Natural killer cell (primary cell): ENCODE measurements at regions not wholly inside any gene's neighbourhood (a gene's known extent, or its start where the extent isn't known, plus 50 kb on each side); places are given as distances from the start of the nearest gene placed in this dataset.

Experiments used
- ATAC-seq, 3 donors: fragments of 150-1000 bp in 2 of 3; fragments of 200-7000 bp in 1 of 3; cut with Tn5 transposase; 1 replicate in 1 of 3; 2 replicates in 2 of 3; pipeline ENCODE4 v1.10.0; 2021; ENCODE audit warnings: mild to moderate bottlenecking in 2 of 3, moderate library complexity in 2 of 3
- DNase-seq, 2 donors: peaks; one replicate each; pipeline versions ENCODE4 v3.0.0 to v3.0.0-alpha.2; 2013 to 2021; ENCODE audit warnings: mixed read lengths in 1 of 2
- H3K27ac ChIP-seq: one replicate; pipeline ENCODE4 v1.5.1; 2013; ENCODE audit warnings: mild to moderate bottlenecking, low read length
- H3K27me3 ChIP-seq: one replicate; pipeline ENCODE4 v1.6.1; 2013; ENCODE audit warnings: low read length; ENCODE audit not compliant: control insufficient read depth, insufficient read depth
- H3K36me3 ChIP-seq: one replicate; pipeline ENCODE4 v1.6.1; 2013; ENCODE audit warnings: low read length; ENCODE audit not compliant: control insufficient read depth, insufficient read depth
- H3K4me1 ChIP-seq: one replicate; pipeline ENCODE4 v1.6.1; 2013; ENCODE audit warnings: low read length; ENCODE audit not compliant: control insufficient read depth, insufficient read depth
- H3K4me3 ChIP-seq: one replicate; pipeline ENCODE4 v1.5.1; 2013; ENCODE audit warnings: low read length
- H3K9me3 ChIP-seq: one replicate; pipeline ENCODE4 v1.6.1; 2013; ENCODE audit warnings: low read length; ENCODE audit not compliant: control insufficient read depth, insufficient read depth
- H3K27ac Mint-ChIP-seq, 2 donors: one replicate each; pipeline ENCODE4 v1.8.0; 2022; ENCODE audit warnings: mild to moderate bottlenecking in 2 of 2, mixed read lengths in 2 of 2, moderate library complexity in 1 of 2
- H3K27me3 Mint-ChIP-seq, 2 donors: one replicate each; pipeline ENCODE4 v1.8.0; 2022; ENCODE audit warnings: low read depth in 2 of 2, mixed read lengths in 2 of 2
- H3K36me3 Mint-ChIP-seq: one replicate; pipeline ENCODE4 v1.8.0; 2022; ENCODE audit warnings: mixed read lengths
- H3K4me1 Mint-ChIP-seq, 2 donors: one replicate each; pipeline ENCODE4 v1.8.0; 2022; ENCODE audit warnings: mixed read lengths in 2 of 2
- H3K4me3 Mint-ChIP-seq: one replicate; pipeline ENCODE4 v1.8.0; 2022; ENCODE audit warnings: mild to moderate bottlenecking, moderate library complexity, mixed read lengths
- H3K9me3 Mint-ChIP-seq, 2 donors: one replicate each; pipeline ENCODE4 v1.8.0; 2022; ENCODE audit warnings: mixed read lengths in 2 of 2
- CTCF ChIP-seq: fragments of 200-600 bp; IDR thresholded peaks from one replicate; pipeline ENCODE4 v1.8.0; 2022; ENCODE audit warnings: antibody characterized with exemption
- WGBS: methylation state at CpG from one replicate; pipeline ENCODE4 v1.1.7; 2013; ENCODE audit warnings: missing lambda C conversion rate; ENCODE audit not compliant: insufficient coverage; 5-methylcytosine and 5-hydroxymethylcytosine counted together
- intact Hi-C: fragments of 100-400 bp; cut with micrococcal nuclease; formaldehyde crosslinking; loops from one replicate; pipeline ENCODE4 v1.14.2; 2022

GRCh38 chr20:48015141-48015910 lies 230.0 kb upstream of the SULF2 start:
- no peaks in the 10 kb centered on the region for H3K4me1 ChIP-seq
- Mint-ChIP-seq H3K27me3 (peaks cover 15 to 35% of the 10 kb centered on the region in 2 donors), H3K36me3 (no peaks in the 10 kb centered on the region), H3K9me3 (peaks cover 3 to 4% of the 10 kb centered on the region in 2 donors), H3K4me3 (no peak overlapping the region), H3K27ac (no peak overlapping the region), H3K4me1 (no peaks in the 10 kb centered on the region)
- H3K27me3 ChIP-seq, result peaks cover 2% of the 10 kb centered on the region
- no peak overlapping the region for H3K4me3 ChIP-seq
- WGBS, result 76% methylated on average over 4 of the region's 8 CpGs
- no peaks in the 10 kb centered on the region for H3K36me3 ChIP-seq
- H3K9me3 ChIP-seq, result peaks cover 8% of the 10 kb centered on the region
- no peak overlapping the region for H3K27ac ChIP-seq
- no peak for DNase-seq
- TF ChIP-seq CTCF, result no peak
- no peak for ATAC-seq
- intact Hi-C loops, result no loop called here

DNA sequence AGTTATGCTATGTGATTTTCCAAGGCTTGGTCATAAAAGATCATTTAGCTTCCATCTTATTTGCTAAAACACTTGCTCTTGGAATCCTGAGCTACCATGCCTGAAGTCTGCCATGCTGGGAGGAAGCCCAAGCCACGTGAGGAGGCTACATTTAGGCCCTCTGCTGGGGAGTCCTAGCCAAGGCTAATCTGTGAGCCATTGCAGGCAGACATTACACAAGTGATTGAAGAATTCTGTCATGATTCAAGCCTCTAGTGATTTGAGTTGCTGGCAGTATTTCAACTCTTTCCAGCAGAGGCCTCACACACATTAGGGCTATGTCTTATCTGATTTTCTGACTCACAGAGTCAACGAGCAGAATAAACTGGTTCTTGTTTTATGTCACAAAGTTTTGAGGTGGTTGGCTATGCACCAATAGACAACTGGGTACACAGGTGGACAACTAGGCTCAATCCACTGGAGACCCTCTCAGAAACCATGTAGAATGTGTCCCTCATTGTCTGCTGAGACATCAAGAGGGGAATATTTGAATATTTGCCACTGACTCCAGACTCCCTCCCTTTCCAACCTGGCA lies 227.2 kb upstream of the SULF2 start:
- Histone ChIP-seq H3K27ac (no peak overlapping the region), H3K36me3 (no peaks in the 10 kb centered on the region), H3K4me1 (no peaks in the 10 kb centered on the region), H3K4me3 (no peak overlapping the region), H3K27me3 (peaks cover 2% of the 10 kb centered on the region), H3K9me3 (peaks cover 16% of the 10 kb centered on the region)
- peaks cover 9 to 22% of the 10 kb centered on the region in 2 donors for H3K27me3 Mint-ChIP-seq
- no peak for TF ChIP-seq CTCF
- no peaks in the 10 kb centered on the region for H3K36me3 Mint-ChIP-seq
- no peaks in the 10 kb centered on the region for H3K4me1 Mint-ChIP-seq
- H3K4me3 Mint-ChIP-seq, result no peak overlapping the region
- ATAC-seq (no peak), DNase-seq (no peak)
- 71% methylated on average over 2 of the region's 2 CpGs for WGBS
- H3K27ac Mint-ChIP-seq, result no peak overlapping the region
- intact Hi-C loops, result no loop called here
- peaks cover 3 to 4% of the 10 kb centered on the region in 2 donors for H3K9me3 Mint-ChIP-seq

GRCh38 chr20:48011025-48011424 lies 225.7 kb upstream of the SULF2 start:
- Mint-ChIP-seq H3K27ac (no peak overlapping the region), H3K36me3 (no peaks in the 10 kb centered on the region), H3K9me3 (peaks cover 3 to 4% of the 10 kb centered on the region in 2 donors), H3K4me1 (no peaks in the 10 kb centered on the region), H3K4me3 (no peak overlapping the region), H3K27me3 (peaks cover 14 to 23% of the 10 kb centered on the region in 2 donors)
- Histone ChIP-seq H3K4me1 (peaks cover 11% of the 10 kb centered on the region), H3K27me3 (peaks cover 2% of the 10 kb centered on the region), H3K4me3 (no peak overlapping the region), H3K27ac (no peak overlapping the region), H3K36me3 (no peaks in the 10 kb centered on the region), H3K9me3 (peaks cover 16% of the 10 kb centered on the region)
- DNase-seq, result no peak
- WGBS, result 80% methylated on average over 1 of the region's 2 CpGs
- ATAC-seq, result no peak
- intact Hi-C loops, result no loop called here
- no peak for TF ChIP-seq CTCF
